HG03521 (cell line): ENCODE measurements at regions not wholly inside any gene's neighbourhood (a gene's known extent, or its start where the extent isn't known, plus 50 kb on each side); places are given as distances from the start of the nearest gene placed in this dataset.
"Not testable (repeated sequence)": the region's sequence is repeated elsewhere in the genome, so short reads cannot be mapped to it uniquely, and the experiment has no call there.

Source experiments
- ATAC-seq: cut with Tn5 transposase; IDR thresholded peaks from one replicate; pipeline ENCODE4 v1.9.1; 2021; ENCODE audit warnings: mild to moderate bottlenecking, moderate library complexity; ENCODE audit not compliant: unreplicated experiment

DNA sequence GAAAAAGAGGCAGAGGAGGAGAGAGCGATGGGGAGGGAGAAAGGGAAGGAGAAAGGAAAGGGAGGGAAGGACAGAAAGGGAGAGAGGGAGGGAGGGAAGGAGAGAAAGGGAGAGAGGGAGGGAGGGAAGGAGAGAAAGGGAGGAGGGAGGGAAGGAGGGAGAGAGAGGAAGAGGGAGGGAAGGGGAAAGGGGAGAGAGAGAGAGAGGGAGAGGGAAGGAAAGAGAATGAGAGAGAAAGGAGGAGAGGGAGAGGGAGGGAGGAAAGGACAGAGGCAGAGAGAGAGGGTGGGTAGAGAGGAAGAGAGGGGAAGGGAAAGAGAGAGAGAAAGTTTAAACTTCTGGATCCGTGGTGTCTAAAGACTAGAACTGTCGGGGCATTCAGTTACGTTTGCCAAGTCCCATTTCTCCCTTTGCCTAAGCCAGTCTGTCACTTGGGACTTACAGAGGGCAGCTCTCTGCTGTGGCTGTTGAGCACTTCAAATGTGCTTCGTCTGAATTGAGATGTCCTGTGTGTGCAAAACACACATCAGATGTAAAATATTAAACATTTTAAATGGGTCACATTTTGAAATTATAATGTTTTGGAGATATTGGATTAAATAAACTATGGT lies 62.6 kb downstream of the PLXNA1 start:
- ATAC-seq: no peak

DNA sequence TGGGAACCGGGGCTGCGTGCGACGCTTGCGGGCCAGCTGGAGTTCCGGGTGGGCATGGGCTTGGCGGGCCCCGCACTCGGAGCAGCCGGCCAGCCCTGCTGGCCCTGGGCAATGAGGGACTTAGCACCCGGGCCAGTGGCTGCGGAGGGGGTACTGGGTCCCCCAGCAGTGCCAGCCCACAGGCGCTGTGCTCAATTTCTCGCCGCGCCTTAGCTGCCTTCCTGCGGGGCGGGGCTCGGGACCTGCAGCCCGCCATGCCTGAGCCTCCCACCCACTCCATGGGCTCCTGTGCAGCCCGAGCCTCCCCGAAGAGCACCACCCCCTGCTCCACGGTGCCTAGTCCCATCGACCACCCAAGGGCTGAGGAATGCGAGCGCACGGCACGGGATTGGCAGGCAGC lies 63.8 kb downstream of the PLXNA1 start:
- not testable (repeated sequence) for ATAC-seq

DNA sequence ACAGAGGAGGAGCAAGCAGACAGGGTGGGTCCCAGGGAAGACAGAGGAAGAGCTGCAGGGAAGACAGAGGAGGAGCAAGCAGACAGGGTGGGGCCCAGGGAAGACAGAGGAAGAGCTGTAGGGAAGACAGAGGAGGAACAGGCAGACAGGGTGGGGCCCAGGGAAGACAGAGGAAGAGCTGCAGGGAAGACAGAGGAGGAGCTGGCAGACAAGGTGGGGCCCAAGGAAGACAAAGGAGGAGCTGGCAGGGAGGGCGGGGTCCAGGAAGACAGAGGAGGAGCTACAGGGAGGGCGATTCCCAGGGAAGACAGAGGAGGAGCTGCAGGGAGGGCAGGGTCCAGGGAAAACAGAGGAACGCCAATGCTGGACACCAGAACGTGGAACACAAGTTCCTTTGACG lies 66.5 kb downstream of the PLXNA1 start:
- ATAC-seq: no peak

GRCh38 chr3:127050733-127051132 lies 67.8 kb downstream of the PLXNA1 start:
- ATAC-seq: no peak

DNA sequence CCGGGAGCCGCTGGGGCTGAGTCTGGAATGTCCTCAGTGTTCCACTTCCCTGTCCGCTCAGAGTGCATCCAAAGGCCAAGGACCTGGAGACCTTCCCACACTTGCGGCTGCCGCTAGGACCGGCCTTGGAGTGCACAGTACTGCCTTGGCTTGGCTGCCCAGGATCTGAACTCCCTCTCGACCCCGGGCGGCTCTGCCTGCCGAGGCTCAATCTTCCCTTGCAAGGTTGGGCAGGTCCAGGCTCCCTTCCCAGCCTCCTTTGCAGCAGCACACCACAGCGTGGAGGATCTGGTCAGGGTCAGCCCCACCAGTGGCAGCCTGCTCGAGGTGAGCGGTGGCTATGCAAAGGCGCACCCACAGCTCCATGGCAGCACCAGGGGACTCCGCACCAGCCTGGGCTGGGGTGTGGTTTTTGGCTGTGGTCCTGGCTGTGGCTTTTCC lies 69.2 kb downstream of the PLXNA1 start:
- ATAC-seq: no peak

DNA sequence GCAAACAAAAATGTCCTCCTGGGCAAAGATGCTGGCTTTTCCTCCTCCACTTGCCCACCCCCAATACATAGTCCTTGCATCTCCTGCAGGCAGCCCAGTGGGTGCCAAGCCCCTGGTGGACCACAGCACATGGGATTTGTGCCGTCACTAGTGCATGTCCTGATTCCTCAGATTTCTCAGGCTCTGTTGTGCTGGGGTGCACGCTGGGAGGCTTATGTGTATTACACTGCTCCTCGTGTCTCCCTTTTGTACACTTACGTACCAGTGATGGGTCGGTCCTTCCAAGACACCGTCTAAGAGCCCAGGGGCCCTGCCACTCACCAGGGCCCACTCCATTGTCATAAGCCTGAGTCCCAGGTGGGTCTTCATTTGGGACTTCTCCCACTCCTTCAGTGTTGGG lies 70.1 kb downstream of the PLXNA1 start:
- ATAC-seq: no peak

- ATAC-seq: no peak
Observed at GRCh38 chr3:127053450-127053849, 70.5 kb downstream of the PLXNA1 start.

DNA sequence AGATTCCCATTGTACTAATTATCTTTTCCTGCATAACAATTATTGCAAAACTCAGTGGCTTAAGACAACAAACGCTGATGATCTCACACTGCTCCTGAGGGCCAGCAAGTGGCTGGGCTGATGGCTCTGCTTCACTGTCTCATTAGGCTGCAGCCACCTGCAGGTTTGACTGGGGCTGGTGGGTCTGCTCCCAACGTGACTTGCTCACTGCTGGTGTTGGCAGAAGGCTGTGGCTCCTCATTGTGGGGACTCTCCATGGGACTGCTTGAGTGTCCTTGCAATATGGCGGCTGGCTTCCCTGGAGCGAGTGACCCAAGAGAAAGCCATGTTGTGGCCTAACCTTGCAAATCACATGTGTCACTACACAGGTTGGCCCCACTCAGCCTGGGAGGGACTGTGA lies 71.1 kb downstream of the PLXNA1 start:
- ATAC-seq: no peak

- no peak for ATAC-seq
Observed at GRCh38 chr3:127056281-127056680, 73.4 kb downstream of the PLXNA1 start.

DNA sequence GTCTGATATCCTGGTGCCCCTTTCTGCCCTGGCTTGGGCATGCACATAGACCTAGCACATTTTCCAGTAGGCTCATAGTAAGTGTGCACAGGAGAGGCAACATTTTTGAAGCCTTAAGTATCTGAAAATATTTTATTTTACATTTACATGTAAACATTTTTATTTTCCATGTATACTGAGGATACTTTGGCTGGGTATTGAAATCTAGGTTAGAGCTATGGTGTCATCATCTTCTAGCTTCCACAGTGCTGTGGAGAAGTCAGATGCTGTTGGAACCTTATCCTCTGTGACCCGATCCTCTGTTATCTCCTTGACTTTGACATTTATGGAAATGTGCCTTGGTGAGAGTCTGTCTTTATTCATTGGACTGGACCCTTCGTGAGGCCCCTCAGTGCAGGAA lies 74.1 kb downstream of the PLXNA1 start:
- ATAC-seq: no peak

DNA sequence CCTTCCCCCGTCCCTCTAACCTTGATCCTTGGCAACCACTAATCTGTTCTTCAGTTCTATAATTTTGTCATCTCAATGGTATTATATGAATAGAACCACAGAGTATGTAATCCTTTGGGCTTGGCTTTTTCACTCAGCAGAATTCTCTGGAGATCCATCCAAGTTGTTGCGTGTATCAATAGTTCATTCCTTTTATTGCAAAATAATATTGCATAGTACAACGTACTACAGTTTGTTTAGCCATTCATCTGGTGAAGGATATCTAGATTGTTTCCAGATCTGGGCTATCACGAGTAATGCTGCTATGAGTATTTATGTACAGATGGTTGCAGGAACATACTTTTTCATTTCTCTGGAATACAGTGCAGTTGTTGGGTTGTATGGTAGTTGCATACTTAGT lies 76.2 kb downstream of the PLXNA1 start:
- no peak for ATAC-seq

DNA sequence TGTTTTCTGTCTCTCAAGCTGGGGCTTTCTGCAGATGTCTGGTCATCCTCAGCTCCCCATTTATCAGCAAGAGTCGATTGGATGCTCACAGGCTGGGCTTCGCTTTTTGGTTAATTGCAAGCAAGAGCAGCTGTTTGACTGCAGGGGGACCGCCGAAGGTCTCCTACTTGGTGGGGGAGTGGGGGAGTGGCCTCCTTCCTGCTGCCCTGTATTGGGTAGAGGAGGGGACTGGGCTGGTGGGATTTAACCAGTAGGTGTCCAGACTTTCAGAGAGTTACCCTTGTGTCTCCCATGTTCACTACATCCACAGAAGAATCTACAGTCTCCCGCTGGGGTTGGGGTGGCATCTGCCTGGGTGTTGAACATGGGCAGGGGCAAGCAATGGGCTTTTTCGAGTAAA lies 78.7 kb downstream of the PLXNA1 start:
- no peak for ATAC-seq

DNA sequence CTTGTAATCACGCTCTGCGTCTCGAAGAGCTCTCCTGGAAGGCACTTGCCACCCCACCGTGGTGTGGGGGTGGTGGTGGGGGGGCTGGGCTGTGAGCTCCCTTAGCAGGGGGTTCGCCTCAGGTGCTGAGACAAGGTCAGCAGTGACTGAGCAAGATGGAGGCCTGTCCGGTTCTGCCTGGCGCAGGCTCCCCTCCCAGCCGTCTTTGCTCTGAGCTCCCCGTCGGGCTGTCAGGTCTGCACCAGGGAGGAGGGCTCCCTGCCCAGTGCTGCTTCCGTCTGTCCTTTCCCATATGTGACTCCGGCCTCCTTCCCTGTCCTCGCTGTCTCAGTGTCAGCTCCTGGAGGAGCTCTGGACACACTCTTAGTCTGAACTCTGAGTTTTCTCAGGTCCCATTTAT lies 80.0 kb downstream of the PLXNA1 start:
- ATAC-seq: no peak

DNA sequence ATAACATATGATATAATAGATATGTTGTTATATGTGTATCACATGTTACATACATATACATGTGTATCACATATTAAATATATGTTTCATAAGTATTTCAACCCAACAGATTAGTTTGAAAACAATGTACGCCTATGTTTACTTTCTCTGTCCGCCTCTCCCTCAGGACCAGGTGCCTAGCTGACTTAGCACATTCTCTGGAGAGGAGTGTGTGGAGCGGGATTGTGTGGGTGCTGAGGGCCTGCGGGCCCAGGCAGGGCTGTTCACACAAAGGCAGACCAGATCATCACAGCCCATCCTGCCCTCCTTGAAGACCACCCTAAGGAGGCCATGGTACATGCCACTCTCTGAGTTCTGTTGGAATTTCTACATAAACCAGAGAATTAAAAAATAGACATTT lies 81.0 kb downstream of the PLXNA1 start:
- no peak for ATAC-seq

- ATAC-seq: no peak
Observed at GRCh38 chr3:127064391-127065137, 81.6 kb downstream of the PLXNA1 start.

- no peak for ATAC-seq
Observed at GRCh38 chr3:127065138-127065427, 82.2 kb downstream of the PLXNA1 start.

GRCh38 chr3:127065561-127066290 lies 82.8 kb downstream of the PLXNA1 start:
- no peak for ATAC-seq

DNA sequence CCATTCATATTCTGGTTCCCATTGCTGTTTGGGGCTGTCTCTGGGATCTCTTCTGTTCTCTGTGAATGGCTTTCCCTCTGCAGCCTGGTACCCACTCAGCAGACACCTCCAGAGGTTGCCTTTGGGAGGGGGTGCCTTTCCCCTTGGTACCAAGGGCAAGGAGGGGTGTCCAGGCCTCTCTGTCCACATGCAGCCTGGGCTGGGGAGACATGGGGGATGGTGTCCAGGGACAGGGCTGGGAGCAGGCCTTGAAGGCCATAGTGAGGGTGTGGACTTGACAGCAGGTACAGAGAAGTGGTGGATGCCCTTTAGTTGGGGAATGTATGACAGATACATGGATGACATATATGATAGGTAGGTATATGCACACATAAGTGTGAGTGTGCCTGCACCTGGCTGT lies 83.7 kb downstream of the PLXNA1 start:
- no peak for ATAC-seq

- ATAC-seq: no peak
Observed at GRCh38 chr3:127067116-127067910, 84.4 kb downstream of the PLXNA1 start.

DNA sequence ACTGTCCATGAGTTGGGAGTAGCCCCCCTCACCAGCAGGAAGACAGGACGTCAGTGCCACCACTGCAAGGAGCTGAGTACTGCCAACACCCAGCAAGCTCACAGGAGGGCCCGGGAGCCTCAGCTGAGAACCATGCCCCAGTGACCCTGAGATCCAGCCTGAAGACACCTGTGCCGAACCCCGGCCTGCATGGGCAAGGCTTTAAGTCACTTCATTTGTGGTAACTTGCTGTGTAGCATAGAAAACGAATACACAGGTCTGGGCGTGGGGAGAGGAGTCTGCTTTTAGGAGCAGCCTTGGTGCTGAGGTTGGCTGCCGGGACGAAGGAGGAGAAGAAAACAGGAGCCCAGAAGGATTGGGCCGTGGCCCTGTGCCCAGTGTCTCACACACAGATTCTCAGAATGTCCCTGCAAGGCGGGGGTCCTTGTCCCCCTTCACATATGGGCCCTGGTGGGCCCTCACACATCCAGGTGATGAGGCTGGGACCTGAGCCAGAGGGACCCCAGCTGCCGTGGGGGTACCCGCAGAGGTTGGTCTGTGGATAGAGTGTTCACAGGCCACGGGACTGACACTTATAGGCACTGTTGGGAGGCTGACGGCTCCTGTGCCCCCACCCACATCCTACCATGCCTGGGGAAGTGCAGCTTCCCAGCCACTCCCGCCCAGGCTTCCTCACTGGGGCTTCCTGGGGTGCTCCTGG lies 85.3 kb downstream of the PLXNA1 start:
- no peak for ATAC-seq

- ATAC-seq: no peak
Observed at GRCh38 chr3:127068871-127069270, 86.0 kb downstream of the PLXNA1 start.
